K562 (cell line): ENCODE measurements at regions not wholly inside any gene's neighbourhood (a gene's known extent, or its start where the extent isn't known, plus 50 kb on each side); places are given as distances from the start of the nearest gene placed in this dataset.

Experiments used
- ATAC-seq: fragments of 200-7000 bp; cut with Tn5 transposase; 3 replicates; pipeline ENCODE4 v1.9.1; 2020; ENCODE audit warnings: moderate library complexity
- BruUV-seq: library from RNA; stranded (reverse); fragments of 400-500 nt; replicated peaks from 2 replicates; lab custom pipeline; 2021; lab: Mats Ljungman, UMichigan
- CTCF ChIA-PET: fragments of 300-600 bp; formaldehyde crosslinking; extraction: SDS; loops from one replicate; lab custom pipeline; 2021; ENCODE audit warnings: low intra/inter-chr PET ratio; lab: Yijun Ruan, JAX
- POLR2A ChIA-PET: fragments of 300-600, 350-650 bp; sonication (Branson Sonifier 250); formaldehyde crosslinking; extraction: SDS; loops from one replicate; lab custom pipeline; 2021; ENCODE audit warnings: antibody characterized with exemption, inconsistent platforms; lab: Yijun Ruan, JAX
- DNase-seq, 4 experiments: peaks; one replicate each; pipeline versions ENCODE4 v3.0.0 to v3.0.0-alpha.2; 2011 to 2018; ENCODE audit warnings: low spot score in 3 of 4, mixed read lengths in 3 of 4; ENCODE audit errors: extremely low read depth in 1 of 4
- FAIRE-seq: peaks from 2 replicates; lab custom pipeline; 2011; peaks lifted over from hg19 to GRCh38; lab: Jason Lieb, UNC
- H2AFZ ChIP-seq: 2 replicates; pipeline ENCODE4 v1.6.0; 2011; ENCODE audit warnings: low read depth, low read length, control low read depth, inconsistent platforms
- H3K27ac ChIP-seq: fragments of 200-600 bp; 3 replicates; pipeline ENCODE4 v1.8.0; 2011; ENCODE audit warnings: low read depth, mild to moderate bottlenecking, control low read depth, inconsistent platforms, low read length, moderate library complexity, mixed read lengths; ENCODE audit errors: extremely low read depth
- H3K27me3 ChIP-seq, 2 experiments: fragments of 300-600 bp in 1 of 2; 2 replicates in 1 of 2; 3 replicates in 1 of 2; pipeline versions ENCODE4 v1.6.0 to v1.8.0; 2011; ENCODE audit warnings: inconsistent platforms in 2 of 2, low read length in 2 of 2, mild to moderate bottlenecking in 1 of 2, mixed read lengths in 1 of 2, moderate library complexity in 1 of 2; ENCODE audit not compliant: control insufficient read depth in 2 of 2, insufficient read depth in 2 of 2
- H3K36me3 ChIP-seq: fragments of 300-600 bp; 3 replicates; pipeline ENCODE4 v1.8.0; 2011; ENCODE audit warnings: mild to moderate bottlenecking, low read length, inconsistent platforms; ENCODE audit not compliant: control insufficient read depth, insufficient read depth
- H3K4me1 ChIP-seq, 2 experiments: fragments of 200-600 bp in 1 of 2; replicated peaks in 1 of 2; 2 replicates in 1 of 2; 3 replicates in 1 of 2; pipeline versions ENCODE4 v1.5.1 to v1.8.0; 2011; ENCODE audit warnings: inconsistent platforms in 2 of 2, low read length in 2 of 2, mild to moderate bottlenecking in 1 of 2, mixed read lengths in 1 of 2, moderate library complexity in 1 of 2; ENCODE audit not compliant: control insufficient read depth in 2 of 2, insufficient read depth in 2 of 2
- H3K4me2 ChIP-seq: 2 replicates; pipeline ENCODE4 v1.6.1; 2011; ENCODE audit warnings: low read length, control low read depth, inconsistent platforms, mixed read lengths; ENCODE audit not compliant: insufficient read depth
- H3K4me3 ChIP-seq: fragments of 200-600 bp; sonication (generic), shearing (Covaris generic); 2 replicates; pipeline ENCODE4 v1.5.1; 2016; ENCODE audit warnings: control low read depth, inconsistent platforms
- H3K79me2 ChIP-seq: fragments of 200-600 bp; 3 replicates; pipeline ENCODE4 v1.8.0; 2011; ENCODE audit warnings: low read length, inconsistent platforms; ENCODE audit not compliant: control insufficient read depth, insufficient read depth
- H3K9ac ChIP-seq, 2 experiments: 2 replicates each; pipeline versions ENCODE4 v1.6.0 to v1.6.1; 2011; ENCODE audit warnings: low read depth in 2 of 2, low read length in 2 of 2, control low read depth in 1 of 2, inconsistent platforms in 1 of 2, mild to moderate bottlenecking in 1 of 2, mixed read lengths in 1 of 2; ENCODE audit not compliant: insufficient read depth in 1 of 2
- H3K9me1 ChIP-seq: one replicate; pipeline ENCODE4 v1.6.0; 2011; ENCODE audit warnings: inconsistent platforms, mild to moderate bottlenecking, low read length, moderate library complexity; ENCODE audit not compliant: control insufficient read depth, insufficient read depth
- H3K9me3 ChIP-seq: replicated peaks from 2 replicates; pipeline ENCODE4 v1.5.1; 2011; ENCODE audit warnings: low read depth, low read length, inconsistent platforms; ENCODE audit not compliant: control insufficient read depth, insufficient read depth
- H4K20me1 ChIP-seq: replicated peaks from 2 replicates; pipeline ENCODE4 v1.6.1; 2011; ENCODE audit warnings: low read length, inconsistent platforms, mixed read lengths; ENCODE audit not compliant: control insufficient read depth, insufficient read depth
- ETV1 ChIP-seq: fragments of 450-650 bp; conservative IDR thresholded peaks from 2 replicates; pipeline ENCODE4 v1.6.1; 2016; ENCODE audit warnings: missing genetic modification characterization, control low read depth, low read depth, missing compliant biosample characterization
- FIP1L1 ChIP-seq: fragments of 200-400 bp; formaldehyde crosslinking; IDR thresholded peaks from 2 replicates; pipeline ENCODE4 v1.6.1; 2018; ENCODE audit warnings: mild to moderate bottlenecking, low read depth, low read length; ENCODE audit not compliant: poor library complexity, severe bottlenecking
- NFE2 ChIP-seq: IDR thresholded peaks from 2 replicates; pipeline ENCODE4 v1.6.1; 2014; ENCODE audit warnings: antibody characterized with exemption, low read depth
- POLR2AphosphoS2 ChIP-seq: IDR thresholded peaks from 2 replicates; pipeline ENCODE4 v1.6.1; 2012; ENCODE audit warnings: low read length, improper control_type of control experiment
- RNF219 ChIP-seq: fragments of 250-450 bp; sonication (Bioruptor Pico); IDR thresholded peaks from 2 replicates; pipeline ENCODE4 v1.5.0; 2022; ENCODE audit warnings: mild to moderate bottlenecking
- SAFB2 ChIP-seq: fragments of 200-400 bp; formaldehyde crosslinking; IDR thresholded peaks from 2 replicates; pipeline ENCODE4 v1.6.1; 2018; ENCODE audit warnings: borderline replicate concordance, low read length, low read depth, moderate library complexity; ENCODE audit not compliant: severe bottlenecking
- STAG1 ChIP-seq: sonication (generic); formaldehyde crosslinking; IDR thresholded peaks from 2 replicates; pipeline ENCODE4 v1.5.0; 2020; ENCODE audit warnings: missing genetic modification reagents, borderline replicate concordance
- ZNF280A ChIP-seq: fragments of 450-650 bp; IDR thresholded peaks from 2 replicates; pipeline ENCODE4 v1.6.1; 2018; ENCODE audit warnings: mild to moderate bottlenecking, low read depth; ENCODE audit not compliant: partially characterized antibody
- ZNF384 ChIP-seq: IDR thresholded peaks from 2 replicates; pipeline ENCODE4 v1.6.1; 2012; ENCODE audit warnings: low read depth, low read length, improper control_type of control experiment
- WGBS: fragments of 100-300 bp; shearing (Covaris generic); methylation state at CpG from one replicate; pipeline ENCODE4 v1.1.6; 2016; ENCODE audit warnings: low coverage, mixed read lengths; ENCODE audit not compliant: insufficient coverage; ENCODE audit errors: missing lambda C conversion rate; 5-methylcytosine and 5-hydroxymethylcytosine counted together
- in situ Hi-C: fragments of 300-500 bp; cut with MboI; formaldehyde crosslinking; loops from 4 replicates; pipeline ENCODE4 v1.15.0; 2018; ENCODE audit warnings: inconsistent platforms, mixed read lengths
- intact Hi-C: fragments of 100-400 bp; cut with micrococcal nuclease; formaldehyde crosslinking; loops from 2 replicates; pipeline ENCODE4 v1.14.2; 2022

GRCh38 chr13:76198568-76199163 is 562.5 kb downstream of the LMO7 start:
- CTCF ChIA-PET, result no interaction called here
- DNase-seq (no peak), ATAC-seq (no peak), FAIRE-seq (no peak)
- in situ Hi-C loops (no loop called here), intact Hi-C loops (no loop called here)
- Histone ChIP-seq H2AFZ (no peak overlapping the region), H3K36me3 (no peaks in the 10 kb centered on the region), H3K4me1 (no peaks in the 10 kb centered on the region), H4K20me1 (no peaks in the 10 kb centered on the region), H3K79me2 (no peaks in the 10 kb centered on the region), H3K9me1 (no peaks in the 10 kb centered on the region), H3K9me3 (no peaks in the 10 kb centered on the region), H3K27me3 (no peaks in the 10 kb centered on the region), H3K9ac (no peak overlapping the region), H3K27ac (no peak overlapping the region), H3K4me3 (no peak overlapping the region), H3K4me2 (no peak overlapping the region)
- no TSS peak for BruUV-seq
- POLR2A ChIA-PET, result no interaction called here
- TF ChIP-seq FIP1L1, result no peak
- TF ChIP-seq ETV1 (tag), result no peak
- TF ChIP-seq STAG1 (CRISPR knock-in tag), result no peak
- no peak for TF ChIP-seq POLR2AphosphoS2
- no peak for TF ChIP-seq ZNF384
- no peak for TF ChIP-seq NFE2
- no peak for TF ChIP-seq SAFB2
- TF ChIP-seq RNF219 (CRISPR knock-in tag), result no peak
- no peak for TF ChIP-seq ZNF280A
- 0% methylated on average over 3 of the region's 3 CpGs for WGBS
